Astrocyte (in vitro differentiated cells and primary cell): ENCODE measurements at regions not wholly inside any gene's neighbourhood (a gene's known extent, or its start where the extent isn't known, plus 50 kb on each side); places are given as distances from the start of the nearest gene placed in this dataset.

Experiments
- DNase-seq: peaks from one replicate; pipeline ENCODE4 v3.0.0-alpha.2; 2010; ENCODE audit warnings: low read depth
- FAIRE-seq: peaks from 2 replicates; lab custom pipeline; 2011; peaks lifted over from hg19 to GRCh38; lab: Jason Lieb, UNC
- H2AFZ ChIP-seq: 2 replicates; pipeline ENCODE4 v1.6.0; 2012; ENCODE audit warnings: low read depth, low read length, inconsistent platforms
- H3K27ac ChIP-seq: 2 replicates; pipeline ENCODE4 v1.5.1; 2011; ENCODE audit warnings: low read depth, low read length, inconsistent platforms
- H3K27me3 ChIP-seq: 2 replicates; pipeline ENCODE4 v1.6.0; 2011; ENCODE audit warnings: low read length, inconsistent platforms; ENCODE audit not compliant: insufficient read depth
- H3K36me3 ChIP-seq: 2 replicates; pipeline ENCODE4 v1.5.1; 2011; ENCODE audit warnings: low read length, inconsistent platforms; ENCODE audit not compliant: insufficient read depth
- H3K4me1 ChIP-seq: 2 replicates; pipeline ENCODE4 v1.5.1; 2011; ENCODE audit warnings: low read length, inconsistent platforms; ENCODE audit not compliant: insufficient read depth
- H3K4me2 ChIP-seq: 2 replicates; pipeline ENCODE4 v1.6.0; 2012; ENCODE audit warnings: low read length, inconsistent platforms
- H3K4me3 ChIP-seq: 2 replicates; pipeline ENCODE4 v1.5.1; 2011; ENCODE audit warnings: low read depth, mild to moderate bottlenecking, low read length, inconsistent platforms; ENCODE audit not compliant: insufficient read depth
- H3K79me2 ChIP-seq: 2 replicates; pipeline ENCODE4 v1.6.0; 2012; ENCODE audit warnings: mild to moderate bottlenecking, low read length, inconsistent platforms; ENCODE audit not compliant: insufficient read depth
- H3K9ac ChIP-seq: 2 replicates; pipeline ENCODE4 v1.6.0; 2012; ENCODE audit warnings: mild to moderate bottlenecking, low read length, inconsistent platforms
- H3K9me3 ChIP-seq: 2 replicates; pipeline ENCODE4 v1.5.1; 2012; ENCODE audit warnings: low read depth, mild to moderate bottlenecking, low read length, inconsistent platforms; ENCODE audit not compliant: insufficient read depth
- H4K20me1 ChIP-seq: 2 replicates; pipeline ENCODE4 v1.6.0; 2012; ENCODE audit warnings: low read length, inconsistent platforms; ENCODE audit not compliant: insufficient read depth
- H3K27ac Mint-ChIP-seq: one replicate; pipeline ENCODE4 v1.8.0; 2021; ENCODE audit warnings: mild to moderate bottlenecking, mixed read lengths; ENCODE audit not compliant: unreplicated experiment
- H3K27me3 Mint-ChIP-seq: one replicate; pipeline ENCODE4 v1.8.0; 2021; ENCODE audit warnings: low read depth, mixed read lengths; ENCODE audit not compliant: unreplicated experiment
- H3K36me3 Mint-ChIP-seq: one replicate; pipeline ENCODE4 v1.8.0; 2021; ENCODE audit warnings: low read depth, mixed read lengths; ENCODE audit not compliant: unreplicated experiment
- H3K4me1 Mint-ChIP-seq: one replicate; pipeline ENCODE4 v1.8.0; 2021; ENCODE audit warnings: low read depth, mixed read lengths; ENCODE audit not compliant: unreplicated experiment
- H3K4me3 Mint-ChIP-seq: one replicate; pipeline ENCODE4 v1.8.0; 2021; ENCODE audit warnings: mild to moderate bottlenecking, moderate library complexity, mixed read lengths; ENCODE audit not compliant: unreplicated experiment
- H3K9me3 Mint-ChIP-seq: one replicate; pipeline ENCODE4 v1.8.0; 2021; ENCODE audit warnings: mild to moderate bottlenecking, mixed read lengths; ENCODE audit not compliant: unreplicated experiment
- CTCF ChIP-seq: IDR thresholded peaks from 2 replicates; pipeline ENCODE4 v1.5.1; 2011; ENCODE audit warnings: low read depth, mild to moderate bottlenecking, inconsistent platforms, low read length, moderate library complexity; ENCODE audit not compliant: insufficient read depth
- EZH2 ChIP-seq: IDR thresholded peaks from 2 replicates; pipeline ENCODE4 v1.6.1; 2012; ENCODE audit warnings: mild to moderate bottlenecking, low read length, inconsistent platforms; ENCODE audit not compliant: insufficient read depth

DNA sequence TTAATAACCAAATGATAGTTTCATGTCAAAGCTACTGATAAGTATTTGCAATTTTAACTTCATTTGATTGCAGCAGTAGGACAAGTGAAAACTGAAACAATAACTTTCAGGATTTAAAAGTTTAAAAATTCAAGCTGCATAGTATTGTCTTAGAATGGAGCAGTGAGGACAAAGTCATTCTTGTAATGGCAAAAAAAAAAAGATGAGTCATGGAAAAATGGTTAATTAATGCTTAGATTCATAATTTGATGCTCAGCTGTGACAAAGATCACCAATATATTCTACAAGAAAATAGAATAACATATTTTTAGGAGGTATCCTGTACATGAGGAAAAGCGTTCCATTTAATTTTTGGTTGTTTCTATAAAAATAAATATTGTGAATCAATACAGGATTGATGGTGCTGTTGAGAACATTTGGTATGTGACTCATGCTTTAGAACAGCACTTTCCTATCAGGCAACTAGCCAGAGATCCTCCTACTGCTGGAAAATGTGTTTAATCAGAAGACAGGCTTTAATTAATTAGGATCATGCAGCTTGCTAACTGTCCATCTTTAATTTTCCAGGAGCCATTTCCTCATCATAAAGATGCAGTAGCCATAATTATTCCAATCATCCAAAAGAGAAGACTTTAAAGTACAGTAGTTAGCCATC, 239.0 kb upstream of the MMADHC start:
- FAIRE-seq: no peak
- H3K4me3 Mint-ChIP-seq: no peak overlapping the region

DNA sequence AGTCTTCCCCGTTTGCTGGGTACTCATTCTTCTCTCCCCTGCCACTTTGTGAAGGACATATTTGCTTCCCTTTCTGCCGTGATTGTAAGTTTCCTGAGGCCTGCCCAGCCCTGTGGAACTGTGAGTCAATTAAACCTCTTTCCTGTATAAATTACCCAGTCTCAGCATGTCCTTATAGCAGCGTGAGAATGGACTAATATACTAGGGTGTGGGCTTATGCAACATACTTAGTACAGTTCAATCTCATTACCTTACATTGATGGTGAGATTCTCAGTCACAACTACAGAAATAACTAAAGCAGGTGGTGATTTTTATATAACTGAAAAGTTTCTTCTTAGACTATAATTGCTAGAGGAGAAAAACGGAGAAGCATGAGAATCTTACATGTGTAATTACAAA, 237.9 kb upstream of the MMADHC start:
- Histone ChIP-seq H3K4me2 (no peak overlapping the region), H3K79me2 (no peaks in the 10 kb centered on the region), H4K20me1 (no peaks in the 10 kb centered on the region), H3K27ac (no peak overlapping the region), H2AFZ (no peak overlapping the region), H3K9me3 (no peaks in the 10 kb centered on the region), H3K4me1 (no peaks in the 10 kb centered on the region), H3K27me3 (no peaks in the 10 kb centered on the region), H3K9ac (no peak overlapping the region), H3K4me3 (no peak overlapping the region), H3K36me3 (no peaks in the 10 kb centered on the region)
- Mint-ChIP-seq H3K4me1 (peaks cover 7% of the 10 kb centered on the region), H3K36me3 (no peaks in the 10 kb centered on the region), H3K27ac (no peak overlapping the region), H3K4me3 (no peak overlapping the region), H3K27me3 (no peaks in the 10 kb centered on the region), H3K9me3 (no peaks in the 10 kb centered on the region)
- no peak for FAIRE-seq
- no peak for TF ChIP-seq EZH2
- TF ChIP-seq CTCF: no peak
- no peak for DNase-seq

More for the DNA sequence above, 239.0 kb upstream of the MMADHC start:
- no peak overlapping the region for H3K27ac ChIP-seq
- H3K27me3 ChIP-seq: no peaks in the 10 kb centered on the region
- Mint-ChIP-seq H3K4me1 (peaks cover 7% of the 10 kb centered on the region), H3K9me3 (no peaks in the 10 kb centered on the region), H3K36me3 (no peaks in the 10 kb centered on the region), H3K27me3 (no peaks in the 10 kb centered on the region), H3K27ac (no peak overlapping the region)
- H3K36me3 ChIP-seq: no peaks in the 10 kb centered on the region
- H3K9ac ChIP-seq: no peak overlapping the region
- TF ChIP-seq CTCF: no peak
- TF ChIP-seq EZH2: no peak
- no peak overlapping the region for H3K4me2 ChIP-seq
- no peaks in the 10 kb centered on the region for H4K20me1 ChIP-seq
- H3K4me1 ChIP-seq: no peaks in the 10 kb centered on the region
- no peak overlapping the region for H3K4me3 ChIP-seq
- peak; percentile 48 for DNase-seq
- H3K79me2 ChIP-seq: no peaks in the 10 kb centered on the region
- H3K9me3 ChIP-seq: no peaks in the 10 kb centered on the region
- no peak overlapping the region for H2AFZ ChIP-seq

DNA sequence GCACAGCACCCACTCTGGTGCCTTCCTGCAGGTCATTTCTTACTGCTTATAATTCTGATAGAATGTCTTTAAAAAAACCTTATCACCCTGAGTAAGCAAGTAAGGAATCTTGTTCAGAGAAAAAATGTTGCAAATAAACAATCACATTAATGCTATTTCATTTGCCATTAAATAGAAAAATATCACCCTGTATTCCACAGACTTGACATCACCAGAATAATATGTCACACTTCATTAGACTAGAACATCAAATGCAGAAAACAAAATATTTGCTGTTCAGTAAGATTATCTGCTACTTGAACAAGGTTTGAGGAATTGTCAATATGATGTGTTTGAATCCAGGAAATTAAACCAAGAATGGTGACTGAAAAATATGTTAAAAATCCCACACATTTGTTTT, 236.6 kb upstream of the MMADHC start:
- FAIRE-seq (no peak), DNase-seq (no peak)
- Mint-ChIP-seq H3K27me3 (no peaks in the 10 kb centered on the region), H3K9me3 (no peaks in the 10 kb centered on the region), H3K27ac (no peak overlapping the region), H3K4me1 (peaks cover 7% of the 10 kb centered on the region), H3K4me3 (no peak overlapping the region), H3K36me3 (no peaks in the 10 kb centered on the region)
- Histone ChIP-seq H3K27me3 (no peaks in the 10 kb centered on the region), H3K27ac (no peak overlapping the region), H3K36me3 (no peaks in the 10 kb centered on the region), H4K20me1 (no peaks in the 10 kb centered on the region), H3K4me3 (no peak overlapping the region), H3K4me2 (no peak overlapping the region), H3K4me1 (no peaks in the 10 kb centered on the region), H3K9me3 (no peaks in the 10 kb centered on the region), H2AFZ (no peak overlapping the region), H3K79me2 (no peaks in the 10 kb centered on the region), H3K9ac (no peak overlapping the region)
- TF ChIP-seq EZH2 (no peak), CTCF (no peak)
